DOHH2 (cell line): ENCODE measurements at regions not wholly inside any gene's neighbourhood (a gene's known extent, or its start where the extent isn't known, plus 50 kb on each side); places are given as distances from the start of the nearest gene placed in this dataset.

ENCODE experiments used
- H3F3A ChIP-seq: fragments of 200-600 bp; sonication (generic), shearing (Covaris generic); 2 replicates; pipeline ENCODE4 v1.6.0; 2016; ENCODE audit warnings: antibody characterized with exemption, mild to moderate bottlenecking; ENCODE audit not compliant: control insufficient read depth, insufficient read depth
- H3K27ac ChIP-seq: fragments of 200-600 bp; sonication (generic); 2 replicates; pipeline ENCODE4 v1.5.1; 2014; ENCODE audit warnings: low read depth, mild to moderate bottlenecking, low read length, moderate library complexity
- H3K27me3 ChIP-seq: fragments of 200-600 bp; sonication (generic); 2 replicates; pipeline ENCODE4 v1.6.1; 2014; ENCODE audit warnings: mild to moderate bottlenecking, low read length, mixed read lengths; ENCODE audit not compliant: control insufficient read depth
- H3K36me3 ChIP-seq: fragments of 200-600 bp; sonication (generic); 2 replicates; pipeline ENCODE4 v1.6.1; 2014; ENCODE audit warnings: mild to moderate bottlenecking, low read length, moderate library complexity, mixed read lengths; ENCODE audit not compliant: control insufficient read depth
- H3K4me1 ChIP-seq: fragments of 200-600 bp; sonication (generic); 2 replicates; pipeline ENCODE4 v1.6.1; 2014; ENCODE audit warnings: mild to moderate bottlenecking, low read length, mixed read lengths; ENCODE audit not compliant: control insufficient read depth
- H3K4me2 ChIP-seq: fragments of 200-600 bp; sonication (generic); 2 replicates; pipeline ENCODE4 v1.6.0; 2014; ENCODE audit warnings: mild to moderate bottlenecking, low read length, moderate library complexity
- H3K4me3 ChIP-seq: fragments of 200-600 bp; sonication (generic); 2 replicates; pipeline ENCODE4 v1.5.1; 2014; ENCODE audit warnings: mild to moderate bottlenecking, low read length, mixed read lengths
- H3K79me2 ChIP-seq: fragments of 200-600 bp; sonication (generic); 2 replicates; pipeline ENCODE4 v1.6.1; 2014; ENCODE audit warnings: mild to moderate bottlenecking, low read length, mixed read lengths; ENCODE audit not compliant: control insufficient read depth
- H3K9me2 ChIP-seq: fragments of 200-600 bp; sonication (generic); replicated peaks from 2 replicates; pipeline ENCODE4 v1.6.1; 2014; ENCODE audit warnings: mild to moderate bottlenecking, low read length, mixed read lengths; ENCODE audit not compliant: control insufficient read depth
- H3K9me3 ChIP-seq: fragments of 200-600 bp; sonication (generic); 2 replicates; pipeline ENCODE4 v1.6.1; 2014; ENCODE audit warnings: antibody characterized with exemption, low read length, mixed read lengths; ENCODE audit not compliant: control insufficient read depth, insufficient read depth
- H4K20me1 ChIP-seq: fragments of 200-600 bp; sonication (generic); 2 replicates; pipeline ENCODE4 v1.6.0; 2014; ENCODE audit warnings: low read depth, mild to moderate bottlenecking, antibody characterized with exemption, low read length, moderate library complexity; ENCODE audit not compliant: control insufficient read depth, insufficient read depth
- EZH2phosphoT487 ChIP-seq: fragments of 200-600 bp; sonication (generic); IDR thresholded peaks from 2 replicates; pipeline ENCODE4 v1.6.1; 2017; ENCODE audit warnings: borderline replicate concordance, mild to moderate bottlenecking, antibody characterized with exemption, low read length, moderate library complexity, mixed read lengths
- TF ChIP-seq, protein P1 (sequence below): fragments of 200-600 bp; sonication (generic); IDR thresholded peaks from one replicate; pipeline ENCODE4 v1.5.1; 2014; ENCODE audit warnings: antibody characterized with exemption, mild to moderate bottlenecking, low read depth, low read length; ENCODE audit not compliant: poor library complexity, severe bottlenecking

DNA sequence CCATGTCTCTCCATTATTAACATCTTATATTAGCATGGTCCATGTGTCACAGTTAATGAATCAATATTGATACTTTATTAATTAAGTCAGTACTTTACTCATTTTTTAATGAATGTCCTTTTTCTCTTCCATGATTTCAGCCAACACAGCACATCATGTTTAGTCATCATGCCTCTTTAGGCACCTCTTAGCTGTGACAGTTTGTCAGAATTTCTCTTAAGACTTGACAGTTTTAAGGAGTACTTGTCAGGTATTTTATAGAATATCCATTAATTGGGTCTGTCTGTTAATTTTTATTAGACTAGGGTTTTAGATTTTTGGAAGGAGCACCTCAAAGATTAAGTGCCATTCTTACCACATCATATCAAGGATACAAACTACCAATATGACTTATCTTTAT, 729.4 kb downstream of the HACE1 start:
- no peaks in the 10 kb centered on the region for H3K9me2 ChIP-seq
- no peaks in the 10 kb centered on the region for H3K79me2 ChIP-seq
- H3K4me2 ChIP-seq: no peak overlapping the region
- H3K9me3 ChIP-seq: no peaks in the 10 kb centered on the region
- no peaks in the 10 kb centered on the region for H3K27me3 ChIP-seq
- H3F3A ChIP-seq: no peaks in the 10 kb centered on the region
- no peaks in the 10 kb centered on the region for H3K4me1 ChIP-seq
- H3K4me3 ChIP-seq: no peak overlapping the region
- no peaks in the 10 kb centered on the region for H4K20me1 ChIP-seq
- TF ChIP-seq EZH2phosphoT487: no peak
- TF ChIP-seq, protein P1, sequence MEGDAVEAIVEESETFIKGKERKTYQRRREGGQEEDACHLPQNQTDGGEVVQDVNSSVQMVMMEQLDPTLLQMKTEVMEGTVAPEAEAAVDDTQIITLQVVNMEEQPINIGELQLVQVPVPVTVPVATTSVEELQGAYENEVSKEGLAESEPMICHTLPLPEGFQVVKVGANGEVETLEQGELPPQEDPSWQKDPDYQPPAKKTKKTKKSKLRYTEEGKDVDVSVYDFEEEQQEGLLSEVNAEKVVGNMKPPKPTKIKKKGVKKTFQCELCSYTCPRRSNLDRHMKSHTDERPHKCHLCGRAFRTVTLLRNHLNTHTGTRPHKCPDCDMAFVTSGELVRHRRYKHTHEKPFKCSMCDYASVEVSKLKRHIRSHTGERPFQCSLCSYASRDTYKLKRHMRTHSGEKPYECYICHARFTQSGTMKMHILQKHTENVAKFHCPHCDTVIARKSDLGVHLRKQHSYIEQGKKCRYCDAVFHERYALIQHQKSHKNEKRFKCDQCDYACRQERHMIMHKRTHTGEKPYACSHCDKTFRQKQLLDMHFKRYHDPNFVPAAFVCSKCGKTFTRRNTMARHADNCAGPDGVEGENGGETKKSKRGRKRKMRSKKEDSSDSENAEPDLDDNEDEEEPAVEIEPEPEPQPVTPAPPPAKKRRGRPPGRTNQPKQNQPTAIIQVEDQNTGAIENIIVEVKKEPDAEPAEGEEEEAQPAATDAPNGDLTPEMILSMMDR: no peak
- H3K36me3 ChIP-seq: no peaks in the 10 kb centered on the region
- no peak overlapping the region for H3K27ac ChIP-seq

- Histone ChIP-seq H3K27ac (no peak overlapping the region), H3K9me2 (no peaks in the 10 kb centered on the region), H3K36me3 (no peaks in the 10 kb centered on the region), H3F3A (no peaks in the 10 kb centered on the region), H4K20me1 (no peaks in the 10 kb centered on the region), H3K4me1 (no peaks in the 10 kb centered on the region), H3K79me2 (no peaks in the 10 kb centered on the region), H3K27me3 (no peaks in the 10 kb centered on the region), H3K9me3 (no peaks in the 10 kb centered on the region), H3K4me3 (no peak overlapping the region), H3K4me2 (no peak overlapping the region)
- TF ChIP-seq EZH2phosphoT487: no peak
- TF ChIP-seq, protein P1: no peak
These were observed 733.3 kb downstream of the HACE1 start for GRCh38 chr6:104126315-104127005.

GRCh38 chr6:104123227-104123626, 736.5 kb downstream of the HACE1 start:
- H3K79me2 ChIP-seq: no peaks in the 10 kb centered on the region
- H3K9me2 ChIP-seq: no peaks in the 10 kb centered on the region
- H3K4me1 ChIP-seq: no peaks in the 10 kb centered on the region
- H3K27me3 ChIP-seq: no peaks in the 10 kb centered on the region
- no peak for TF ChIP-seq EZH2phosphoT487
- TF ChIP-seq, protein P1: no peak
- H3K4me3 ChIP-seq: no peak overlapping the region
- no peak overlapping the region for H3K4me2 ChIP-seq
- H4K20me1 ChIP-seq: no peaks in the 10 kb centered on the region
- H3F3A ChIP-seq: no peaks in the 10 kb centered on the region
- H3K36me3 ChIP-seq: no peaks in the 10 kb centered on the region
- H3K9me3 ChIP-seq: no peaks in the 10 kb centered on the region
- H3K27ac ChIP-seq: no peak overlapping the region
